H1 (cell line): ENCODE measurements at regions not wholly inside any gene's neighbourhood (a gene's known extent, or its start where the extent isn't known, plus 50 kb on each side); places are given as distances from the start of the nearest gene placed in this dataset.

ENCODE experiments used
- CTCF ChIA-PET: fragments of 300-600 bp; sonication (Branson Sonifier 250); formaldehyde crosslinking; loops from one replicate; lab custom pipeline; 2021; ENCODE audit not compliant: partially characterized antibody; lab: Charles Lee
- POLR2A ChIA-PET: fragments of 300-600 bp; sonication (Branson Sonifier 250); formaldehyde crosslinking; loops from one replicate; lab custom pipeline; 2021; ENCODE audit warnings: inconsistent platforms; ENCODE audit not compliant: partially characterized antibody; lab: Charles Lee
- DNase-seq, 2 experiments: peaks; one replicate each; pipeline versions ENCODE4 v3.0.0 to v3.0.0-alpha.2; 2010 to 2022; ENCODE audit warnings: low spot score in 2 of 2, low read depth in 1 of 2, mixed read lengths in 1 of 2
- FAIRE-seq: peaks from 2 replicates; lab custom pipeline; 2011; peaks lifted over from hg19 to GRCh38; lab: Jason Lieb, UNC
- H2AFZ ChIP-seq: 2 replicates; pipeline ENCODE4 v1.8.1; 2012; ENCODE audit warnings: low read length, inconsistent platforms
- H2AK5ac ChIP-seq: 2 replicates; pipeline ENCODE4 v1.6.1; 2013; ENCODE audit warnings: low read depth, low read length
- H2BK120ac ChIP-seq: replicated peaks from 2 replicates; pipeline ENCODE3; 2013; ENCODE audit warnings: low read depth, low read length, inconsistent platforms
- H2BK12ac ChIP-seq: 2 replicates; pipeline ENCODE4 v1.6.1; 2013; ENCODE audit warnings: low read depth, low read length
- H2BK15ac ChIP-seq: 2 replicates; pipeline ENCODE4 v1.6.1; 2013; ENCODE audit warnings: low read length
- H2BK20ac ChIP-seq: 2 replicates; pipeline ENCODE4 v1.6.1; 2013; ENCODE audit warnings: low read length
- H2BK5ac ChIP-seq: 2 replicates; pipeline ENCODE4 v1.6.1; 2013; ENCODE audit warnings: low read depth, low read length
- H3K14ac ChIP-seq: 2 replicates; pipeline ENCODE4 v1.6.1; 2013; ENCODE audit warnings: inconsistent platforms; ENCODE audit not compliant: insufficient read length
- H3K18ac ChIP-seq: 2 replicates; pipeline ENCODE4 v1.6.1; 2013; ENCODE audit warnings: low read length; ENCODE audit errors: extremely low read depth
- H3K23ac ChIP-seq: 2 replicates; pipeline ENCODE4 v1.6.1; 2013; ENCODE audit warnings: inconsistent platforms; ENCODE audit not compliant: insufficient read length
- H3K23me2 ChIP-seq: 2 replicates; pipeline ENCODE4 v1.6.1; 2013; ENCODE audit warnings: low read depth, low read length
- H3K27ac ChIP-seq: 2 replicates; pipeline ENCODE4 v1.6.1; 2011; ENCODE audit warnings: low read depth, low read length, inconsistent platforms
- H3K27me3 ChIP-seq, 4 experiments: replicated peaks in 1 of 4; 1 replicate in 1 of 4; 2 replicates in 3 of 4; pipeline versions ENCODE4 v1.6.1 to v1.8.1; 2011 to 2013; ENCODE audit warnings: low read length in 3 of 4, mild to moderate bottlenecking in 3 of 4, inconsistent platforms in 2 of 4, mixed read lengths in 2 of 4, moderate library complexity in 1 of 4; ENCODE audit not compliant: control insufficient read depth in 3 of 4, insufficient read depth in 3 of 4; ENCODE audit errors: extremely low read depth in 1 of 4
- H3K36me3 ChIP-seq, 4 experiments: 2 replicates each; pipeline versions ENCODE4 v1.6.1 to v1.8.1; 2011 to 2013; ENCODE audit warnings: mild to moderate bottlenecking in 4 of 4, low read length in 3 of 4, moderate library complexity in 2 of 4, control low read depth in 1 of 4, inconsistent platforms in 1 of 4; ENCODE audit not compliant: insufficient read depth in 4 of 4, control insufficient read depth in 2 of 4
- H3K4ac ChIP-seq: replicated peaks from 2 replicates; pipeline ENCODE3; 2013; ENCODE audit warnings: low read length, low read depth, mixed read lengths, inconsistent platforms; ENCODE audit not compliant: insufficient read length
- H3K4me1 ChIP-seq, 4 experiments: replicated peaks in 1 of 4; 1 replicate in 1 of 4; 2 replicates in 3 of 4; pipeline versions ENCODE4 v1.6.1 to v1.8.1; 2011 to 2013; ENCODE audit warnings: low read length in 3 of 4, inconsistent platforms in 2 of 4, mixed read lengths in 1 of 4; ENCODE audit not compliant: insufficient read depth in 4 of 4, control insufficient read depth in 3 of 4
- H3K4me2 ChIP-seq, 2 experiments: 2 replicates each; pipeline versions ENCODE4 v1.6.1 to v1.8.1; 2011 to 2013; ENCODE audit warnings: low read depth in 2 of 2, low read length in 2 of 2, control low read depth in 1 of 2, inconsistent platforms in 1 of 2, mild to moderate bottlenecking in 1 of 2; ENCODE audit not compliant: insufficient read depth in 1 of 2
- H3K4me3 ChIP-seq, 4 experiments: fragments of 200-600, 300-600 bp in 1 of 4; sonication (generic), shearing (Covaris generic), sonication (Bioruptor Twin) in 1 of 4; 2 replicates each; pipeline versions ENCODE4 v1.5.1 to v1.8.1; 2011 to 2016; ENCODE audit warnings: low read length in 4 of 4, low read depth in 3 of 4, control low read depth in 2 of 4, inconsistent platforms in 2 of 4, mild to moderate bottlenecking in 2 of 4, mixed read lengths in 1 of 4, moderate library complexity in 1 of 4; ENCODE audit not compliant: insufficient read depth in 2 of 4; ENCODE audit errors: extremely low read depth in 1 of 4
- H3K56ac ChIP-seq: replicated peaks from 2 replicates; pipeline ENCODE3; 2013; ENCODE audit warnings: low read depth, mild to moderate bottlenecking, mixed read lengths, low read length, inconsistent platforms; ENCODE audit not compliant: insufficient read length
- H3K79me1 ChIP-seq: 2 replicates; pipeline ENCODE4 v1.6.1; 2013; ENCODE audit warnings: low read depth, low read length, control low read depth
- H3K79me2 ChIP-seq, 2 experiments: 2 replicates each; pipeline versions ENCODE4 v1.6.1 to v1.8.1; 2012 to 2013; ENCODE audit warnings: low read length in 2 of 2, mild to moderate bottlenecking in 2 of 2, inconsistent platforms in 1 of 2; ENCODE audit not compliant: insufficient read depth in 2 of 2, control insufficient read depth in 1 of 2
- H3K9ac ChIP-seq, 4 experiments: replicated peaks in 1 of 4; 1 replicate in 1 of 4; 2 replicates in 3 of 4; pipeline versions ENCODE4 v1.6.1 to v1.8.1; 2011 to 2013; ENCODE audit warnings: low read depth in 3 of 4, low read length in 3 of 4, control low read depth in 2 of 4, mild to moderate bottlenecking in 2 of 4, moderate library complexity in 2 of 4, inconsistent platforms in 1 of 4; ENCODE audit errors: extremely low read depth in 1 of 4
- H3K9me3 ChIP-seq, 2 experiments: 2 replicates each; pipeline versions ENCODE4 v1.6.1 to v1.8.1; 2012 to 2013; ENCODE audit warnings: mild to moderate bottlenecking in 2 of 2, moderate library complexity in 2 of 2, control low read depth in 1 of 2, inconsistent platforms in 1 of 2, low read depth in 1 of 2, low read length in 1 of 2, mixed read lengths in 1 of 2; ENCODE audit not compliant: insufficient read depth in 2 of 2
- H4K20me1 ChIP-seq, 2 experiments: replicated peaks in 1 of 2; 2 replicates each; pipeline versions ENCODE3 to v1.8.1; 2011 to 2013; ENCODE audit warnings: inconsistent platforms in 2 of 2, low read length in 2 of 2, mild to moderate bottlenecking in 1 of 2; ENCODE audit not compliant: insufficient read depth in 2 of 2, control insufficient read depth in 1 of 2
- H4K5ac ChIP-seq: 2 replicates; pipeline ENCODE4 v1.6.1; 2013; ENCODE audit warnings: low read length, low read depth, mixed read lengths, inconsistent platforms; ENCODE audit not compliant: insufficient read length
- H4K8ac ChIP-seq: 2 replicates; pipeline ENCODE4 v1.8.0; 2013; ENCODE audit warnings: mild to moderate bottlenecking, moderate library complexity, low read length, inconsistent platforms; ENCODE audit not compliant: insufficient read depth; ENCODE audit errors: extremely low read depth
- H4K91ac ChIP-seq: replicated peaks from 2 replicates; pipeline ENCODE3; 2013; ENCODE audit warnings: low read length, mixed read lengths, inconsistent platforms; ENCODE audit not compliant: insufficient read length
- GABPA ChIP-seq: IDR thresholded peaks from 2 replicates; pipeline ENCODE4 v1.6.1; 2011; ENCODE audit warnings: mild to moderate bottlenecking, low read length, moderate library complexity, borderline replicate concordance; ENCODE audit not compliant: insufficient read depth
- WGBS, 2 experiments: shearing (Covaris generic) in 1 of 2; methylation state at CpG; one replicate each; pipeline versions ENCODE4 v1.1.6 to v1.1.7; 2013 to 2015; ENCODE audit warnings: low lambda C conversion rate in 2 of 2, mixed read lengths in 2 of 2, inconsistent platforms in 1 of 2, low coverage in 1 of 2, missing lambda C conversion rate in 1 of 2; ENCODE audit not compliant: insufficient replicate concordance in 2 of 2, insufficient coverage in 1 of 2, insufficient read length in 1 of 2; ENCODE audit errors: extremely low coverage in 1 of 2, missing lambda C conversion rate in 1 of 2; 5-methylcytosine and 5-hydroxymethylcytosine counted together

DNA sequence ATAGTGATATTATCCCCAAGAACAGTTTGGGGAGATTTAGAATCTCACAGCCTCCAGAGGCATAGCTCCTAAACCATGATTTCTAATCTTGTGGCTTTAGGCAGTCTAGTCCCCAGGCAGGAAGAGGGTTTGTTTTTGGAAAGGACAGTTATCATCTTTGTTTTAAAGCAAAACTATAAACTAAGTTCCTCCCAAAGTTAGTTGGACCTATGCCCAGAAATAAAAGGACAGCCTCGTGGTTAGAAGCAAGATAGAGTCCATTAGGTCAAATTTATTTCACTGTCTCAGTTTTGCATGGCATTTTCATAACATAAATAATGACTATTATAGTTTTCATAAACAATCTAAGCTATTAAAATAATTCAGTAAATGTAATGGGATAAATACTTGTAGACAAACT, 120.5 kb downstream of the MAGEC2 start:
- H3K4me3 ChIP-seq: no peak overlapping the region
- no peak overlapping the region for H3K56ac ChIP-seq
- H2AFZ ChIP-seq: no peak overlapping the region
- TF ChIP-seq GABPA: no peak
- TF ChIP-seq, all 59 proteins: peak for 0
- ChIA-PET CTCF (no interaction called here), POLR2A (no interaction called here)
- FAIRE-seq (no peak), DNase-seq (no peak)
- no peak overlapping the region for H4K8ac ChIP-seq
- no peak overlapping the region for H2BK15ac ChIP-seq
- no peaks in the 10 kb centered on the region for H3K27me3 ChIP-seq
- no peak overlapping the region for H4K5ac ChIP-seq
- no peak overlapping the region for H3K18ac ChIP-seq
- no peaks in the 10 kb centered on the region for H3K36me3 ChIP-seq
- no peaks in the 10 kb centered on the region for H3K79me2 ChIP-seq
- no peak overlapping the region for H2BK12ac ChIP-seq
- no peak overlapping the region for H3K14ac ChIP-seq
- no peak overlapping the region for H3K9ac ChIP-seq
- 57% methylated on average over 1 of the region's 1 CpG; no CpG with 5 or more reads in 1 of the 2 experiments for WGBS, 2 experiments
- H3K4ac ChIP-seq: no peak overlapping the region
- no peak overlapping the region for H2BK5ac ChIP-seq
- H3K23me2 ChIP-seq: no peaks in the 10 kb centered on the region
- no peak overlapping the region for H3K23ac ChIP-seq
- no peak overlapping the region for H2BK120ac ChIP-seq
- no peaks in the 10 kb centered on the region for H3K4me1 ChIP-seq
- no peak overlapping the region for H2AK5ac ChIP-seq
- no peak overlapping the region for H3K4me2 ChIP-seq
- H3K79me1 ChIP-seq: no peaks in the 10 kb centered on the region
- no peak overlapping the region for H4K91ac ChIP-seq
- H3K9me3 ChIP-seq: no peaks in the 10 kb centered on the region
- H2BK20ac ChIP-seq: no peak overlapping the region
- H4K20me1 ChIP-seq: no peaks in the 10 kb centered on the region
- H3K27ac ChIP-seq: no peak overlapping the region
